ENCODE measurements at regions not wholly inside any gene's neighbourhood (a gene's known extent, or its start where the extent isn't known, plus 50 kb on each side); places are given as distances from the start of the nearest gene placed in this dataset.
A peak's percentile ranks its signal among the peaks of the same experiment; 100 is the strongest.
"Not testable (repeated sequence)": the region's sequence is repeated elsewhere in the genome, so short reads cannot be mapped to it uniquely, and the experiment has no call there.

DNA sequence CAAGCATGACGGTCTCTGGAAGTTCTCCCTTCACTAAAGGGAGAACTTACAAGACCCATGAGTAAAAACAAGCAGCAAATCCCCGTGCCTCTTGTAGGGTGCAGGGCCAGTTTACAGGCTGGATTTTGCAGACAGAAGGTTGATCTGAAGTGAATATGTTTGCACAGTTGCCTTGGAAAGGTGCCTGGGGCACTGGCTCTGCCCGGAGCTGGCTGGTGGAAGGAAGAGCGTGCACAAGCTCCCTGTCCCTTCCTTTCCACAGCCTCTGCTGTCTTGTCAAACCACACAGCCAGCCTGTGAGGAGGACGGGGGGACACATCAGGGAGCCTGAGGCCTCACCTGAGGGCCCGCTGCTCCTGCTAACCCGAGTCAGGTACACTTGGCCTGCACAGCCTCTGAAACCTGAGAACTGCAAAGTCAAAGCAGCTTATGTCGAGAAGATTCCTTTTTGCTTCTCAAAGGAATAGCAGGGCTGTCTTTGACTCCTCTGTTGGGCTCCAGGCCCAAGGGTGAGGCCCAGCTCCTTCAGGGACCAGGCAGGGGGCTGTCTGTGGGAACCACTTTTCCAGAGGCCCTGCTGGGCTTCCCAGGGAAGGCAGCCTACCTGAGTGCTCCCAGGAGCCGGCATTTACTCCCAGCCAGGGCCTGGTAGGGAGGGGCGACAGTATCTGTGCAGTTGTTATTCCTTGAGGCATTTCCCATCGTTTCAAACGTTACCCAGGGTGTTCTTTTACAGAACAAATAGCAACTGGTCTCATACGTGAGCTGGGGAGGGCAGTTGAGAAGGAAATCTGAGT is 251.5 kb downstream of the SIPA1L2 start:
- peak; percentile 29 for DNase-seq

DNA sequence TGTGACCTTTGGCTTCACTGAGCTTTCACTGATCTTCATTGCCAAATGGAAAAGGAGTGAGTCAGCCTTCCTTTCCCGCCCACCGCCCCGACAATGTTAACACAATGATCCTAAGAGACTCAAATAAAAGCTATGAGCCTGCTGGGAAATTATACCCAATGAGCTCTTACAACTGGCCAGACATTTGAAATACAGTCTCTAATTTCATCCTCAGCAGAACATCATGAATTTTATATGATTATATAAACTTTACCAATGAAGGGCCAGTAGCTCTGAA is 252.5 kb downstream of the SIPA1L2 start:
- DNase-seq: peak; percentile 19

DNA sequence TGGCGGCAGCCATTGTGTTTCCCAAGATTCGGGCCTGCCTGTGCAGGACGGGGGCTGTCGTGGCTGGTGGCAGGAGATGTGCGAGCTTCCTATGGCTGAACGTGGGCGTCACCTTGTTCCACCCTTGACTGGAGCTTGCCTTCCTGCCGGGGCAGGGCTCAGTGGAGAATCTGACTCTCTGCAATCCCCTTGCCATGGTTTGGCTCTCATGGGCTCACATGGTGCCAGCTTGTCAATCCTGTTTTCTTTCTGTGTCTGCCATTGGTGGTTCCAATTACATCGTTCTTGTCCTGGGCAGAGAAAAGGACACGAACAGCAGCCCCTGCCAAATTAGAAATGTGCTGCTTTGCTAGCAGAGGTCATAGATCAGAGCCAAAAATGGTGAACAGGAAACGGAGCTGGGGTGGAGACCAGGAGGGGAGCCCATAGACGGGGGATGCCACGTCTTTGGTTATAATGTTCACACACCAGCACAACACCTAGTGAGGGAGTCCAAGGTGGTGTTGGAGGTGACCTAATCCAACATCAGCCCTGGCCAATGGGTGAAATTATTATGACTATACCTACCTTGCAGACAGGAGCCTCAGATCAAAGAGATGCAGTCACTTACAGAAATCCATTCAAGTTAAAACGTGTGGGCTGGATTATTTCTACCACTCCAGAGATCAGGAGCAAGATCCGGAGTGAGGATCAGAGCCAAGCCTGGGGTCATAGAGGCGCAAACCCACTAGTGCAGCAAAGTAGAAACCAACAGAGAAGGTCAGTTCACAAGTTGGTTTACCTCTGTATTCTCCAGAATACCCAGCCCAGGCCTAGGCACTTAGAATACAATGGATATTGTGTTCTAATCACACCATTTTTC is 253.1 kb downstream of the SIPA1L2 start:
- no peak for DNase-seq

DNA sequence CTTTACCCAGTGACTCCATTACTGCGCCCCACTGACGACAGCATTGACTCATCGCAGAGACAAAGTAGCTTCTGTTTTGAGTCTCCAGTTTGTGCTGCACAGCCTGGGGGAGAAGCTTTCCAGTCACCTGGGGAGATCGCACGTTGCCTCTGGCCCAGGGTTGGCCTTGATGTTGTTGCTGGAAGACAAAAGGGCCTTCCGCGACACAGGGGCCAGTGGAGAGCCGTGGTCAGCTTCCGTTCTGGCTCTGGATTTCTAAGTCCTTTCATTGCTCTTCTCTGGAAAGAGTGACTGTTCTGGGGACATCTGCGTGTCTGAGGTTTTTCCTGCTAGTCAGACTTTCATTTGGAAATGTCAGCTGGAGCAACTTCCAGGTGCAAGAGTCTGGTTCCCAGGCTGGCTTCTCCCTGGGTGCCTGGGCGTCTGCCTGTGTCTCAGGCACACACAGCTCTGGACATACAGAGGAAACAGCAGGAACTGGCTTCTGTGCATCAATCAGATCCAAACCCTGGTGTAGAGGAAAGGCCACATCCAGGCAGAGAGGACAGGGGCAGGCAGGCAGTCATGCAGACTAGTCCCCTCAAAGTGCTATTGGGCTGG is 257.0 kb downstream of the SIPA1L2 start:
- DNase-seq: no peak

DNA sequence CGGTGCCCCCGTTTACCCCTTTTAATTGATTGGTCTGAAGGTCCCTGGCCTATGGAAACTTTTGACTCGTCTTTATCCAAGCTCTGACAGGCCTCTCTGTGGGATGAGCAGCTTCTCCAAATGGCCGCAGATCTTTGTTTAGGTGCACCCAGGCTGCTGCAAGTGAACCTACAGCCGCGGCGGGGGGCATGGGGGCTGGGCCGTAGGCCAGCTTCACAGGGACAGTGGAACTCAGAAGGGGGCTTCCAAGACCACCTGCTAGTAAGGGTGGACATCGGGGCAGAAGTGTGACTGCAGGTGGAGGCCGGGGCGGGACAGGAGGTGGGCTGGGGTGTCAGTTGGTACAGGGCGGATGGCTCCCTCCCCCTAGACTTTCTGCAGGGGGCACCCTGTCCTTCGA is 257.5 kb downstream of the SIPA1L2 start:
- DNase-seq: no peak

DNA sequence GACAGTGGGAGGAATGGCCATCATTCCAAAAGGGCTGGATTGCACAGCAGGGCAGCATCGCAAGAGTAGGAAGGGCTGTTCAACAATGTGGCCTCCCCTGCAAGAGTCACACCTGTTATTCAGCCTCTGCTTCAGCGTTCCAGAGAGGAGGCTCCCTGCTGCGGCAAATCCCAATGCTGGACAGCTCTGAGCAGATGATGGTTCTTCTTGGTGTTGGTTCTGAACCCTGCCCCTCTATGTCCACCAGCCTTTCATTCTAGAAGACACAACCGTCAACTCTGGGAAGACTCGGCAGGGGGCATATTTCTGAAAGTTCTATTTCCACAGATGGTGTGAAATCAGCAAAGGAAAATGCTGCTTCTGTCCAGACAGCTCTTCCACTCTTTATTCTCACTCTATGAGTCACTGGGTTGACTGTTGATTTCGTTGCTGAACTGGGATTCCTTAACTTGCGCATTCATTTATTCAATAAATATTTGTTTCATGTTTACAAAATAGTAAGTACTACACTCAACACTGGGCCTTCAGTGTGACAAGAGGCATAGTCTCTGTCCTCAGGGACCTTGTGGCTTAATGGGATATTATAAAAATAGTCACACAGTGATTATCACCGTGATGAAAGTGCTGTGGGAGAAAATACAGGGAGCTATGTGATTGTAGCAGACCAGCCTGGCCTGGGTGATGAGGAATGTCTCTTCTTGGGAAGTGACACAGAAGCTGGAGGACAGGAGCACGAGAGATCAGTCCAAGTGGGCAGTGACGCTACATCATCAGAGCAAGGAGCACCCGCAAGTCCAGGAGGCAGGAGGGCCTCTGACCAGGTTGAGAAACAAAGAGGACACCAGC is 260.3 kb downstream of the SIPA1L2 start:
- no peak for DNase-seq

DNA sequence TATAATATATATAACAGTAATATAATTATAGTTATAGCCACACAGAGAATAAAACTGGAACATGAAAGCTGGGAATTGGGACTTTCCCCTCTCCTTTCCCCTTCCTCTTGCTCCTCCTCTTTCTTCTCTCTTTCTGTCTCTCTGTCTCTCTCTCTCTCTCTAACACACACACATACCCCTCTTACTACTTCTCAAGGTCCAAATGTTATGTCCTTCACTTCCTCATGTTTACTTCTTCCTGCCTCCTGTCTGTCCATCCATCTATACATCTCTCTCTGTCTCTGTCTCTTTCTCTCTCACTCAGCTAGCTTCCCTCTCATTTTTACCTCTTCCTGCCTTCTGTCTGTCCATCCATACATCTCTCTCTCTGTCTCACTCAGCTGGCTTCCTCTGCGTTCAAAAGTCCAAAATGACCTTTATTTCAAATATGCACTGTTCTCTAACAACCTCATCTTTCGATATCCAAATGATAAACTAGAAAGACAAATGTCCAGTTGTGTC is 261.1 kb downstream of the SIPA1L2 start:
- no peak for DNase-seq

DNA sequence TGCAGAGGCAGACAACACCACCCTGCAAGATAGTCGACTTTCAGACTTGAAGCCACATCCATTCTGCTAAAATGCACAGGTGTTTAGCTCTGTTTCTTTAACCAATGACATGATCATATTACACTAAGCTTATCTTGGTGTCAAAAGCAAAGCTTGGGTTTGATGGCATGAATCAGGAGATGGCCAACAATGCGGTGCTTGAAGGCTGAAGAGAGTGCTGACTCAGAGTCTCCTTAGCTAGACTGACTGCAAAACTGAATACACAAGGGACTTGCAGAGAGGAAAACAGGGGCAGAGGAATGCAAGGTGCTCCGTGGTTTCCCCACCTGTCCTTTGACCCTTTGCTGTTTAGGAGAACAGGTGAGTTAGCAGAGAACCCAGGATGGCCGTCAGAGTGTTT is 262.6 kb downstream of the SIPA1L2 start:
- DNase-seq: peak; percentile 85

DNA sequence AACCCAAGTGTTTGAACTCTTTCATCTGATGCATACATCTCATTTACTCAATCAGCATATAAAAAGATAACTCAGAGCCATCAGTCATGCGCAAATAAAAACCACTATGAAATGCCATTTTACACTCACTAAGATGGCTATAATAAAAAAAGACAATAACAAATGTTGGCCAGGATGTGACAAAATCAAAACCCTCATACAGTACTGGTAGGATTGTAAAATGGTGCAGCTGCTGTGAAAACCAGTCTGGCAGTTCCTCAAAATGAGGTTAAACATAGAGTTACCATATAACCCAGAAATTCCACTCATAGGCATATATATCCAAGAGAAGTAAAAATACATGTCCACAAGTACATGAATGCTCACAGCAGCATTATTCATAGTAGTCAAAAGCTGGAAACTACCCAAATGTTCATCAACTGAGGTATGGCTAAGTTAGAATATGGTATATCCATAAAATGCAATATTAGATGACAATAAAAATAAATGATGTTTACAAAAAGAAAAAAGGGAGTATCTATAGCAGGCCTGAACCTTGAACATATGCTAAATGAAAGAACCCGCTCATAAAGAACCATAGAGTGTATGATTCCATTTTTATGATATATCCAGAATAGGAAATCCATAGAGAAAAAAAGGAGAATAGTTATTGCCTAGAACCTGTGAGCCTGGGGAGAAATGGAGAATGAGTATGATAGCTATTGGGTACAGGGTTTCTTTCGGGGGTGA is 265.1 kb downstream of the SIPA1L2 start:
- DNase-seq: no peak

DNA sequence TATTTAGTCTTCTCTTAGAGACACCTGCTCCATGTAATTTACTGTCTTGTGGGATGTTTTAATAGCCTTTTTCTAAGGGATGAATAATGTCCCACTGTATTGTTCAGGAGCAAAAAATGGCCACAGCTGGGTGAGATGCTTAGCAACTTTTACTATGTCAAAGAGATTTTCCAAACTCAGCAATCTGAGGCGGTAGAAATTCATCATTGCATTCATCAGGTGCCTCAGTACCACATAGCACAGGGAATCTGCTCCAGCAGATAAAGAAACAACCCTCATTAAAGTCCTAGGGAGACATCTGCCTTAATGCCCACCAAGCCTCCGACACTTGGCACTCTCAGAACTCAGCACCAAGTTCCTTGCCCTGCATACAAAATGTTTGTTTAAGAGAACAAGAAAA is 266.9 kb downstream of the SIPA1L2 start:
- DNase-seq: no peak

DNA sequence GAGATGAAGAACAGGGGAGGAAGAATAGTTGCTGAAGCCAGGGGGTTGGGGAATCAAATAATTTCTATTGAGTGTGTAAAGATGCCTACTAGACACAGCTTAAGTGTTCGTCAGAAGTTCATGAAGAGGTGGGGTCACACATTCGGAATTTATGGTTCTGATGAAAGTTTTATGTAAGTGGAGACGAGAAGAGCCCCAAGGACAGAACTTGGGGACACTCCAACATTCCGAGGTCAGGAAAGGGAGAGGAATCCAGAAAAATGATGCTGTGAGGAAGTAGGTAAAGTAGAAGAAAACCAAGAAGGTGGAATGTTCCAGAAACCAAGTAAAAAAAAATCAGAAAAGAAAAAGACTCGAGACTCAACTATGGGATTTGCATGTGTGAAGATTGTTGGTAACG is 272.5 kb downstream of the SIPA1L2 start:
- no peak for DNase-seq

DNA sequence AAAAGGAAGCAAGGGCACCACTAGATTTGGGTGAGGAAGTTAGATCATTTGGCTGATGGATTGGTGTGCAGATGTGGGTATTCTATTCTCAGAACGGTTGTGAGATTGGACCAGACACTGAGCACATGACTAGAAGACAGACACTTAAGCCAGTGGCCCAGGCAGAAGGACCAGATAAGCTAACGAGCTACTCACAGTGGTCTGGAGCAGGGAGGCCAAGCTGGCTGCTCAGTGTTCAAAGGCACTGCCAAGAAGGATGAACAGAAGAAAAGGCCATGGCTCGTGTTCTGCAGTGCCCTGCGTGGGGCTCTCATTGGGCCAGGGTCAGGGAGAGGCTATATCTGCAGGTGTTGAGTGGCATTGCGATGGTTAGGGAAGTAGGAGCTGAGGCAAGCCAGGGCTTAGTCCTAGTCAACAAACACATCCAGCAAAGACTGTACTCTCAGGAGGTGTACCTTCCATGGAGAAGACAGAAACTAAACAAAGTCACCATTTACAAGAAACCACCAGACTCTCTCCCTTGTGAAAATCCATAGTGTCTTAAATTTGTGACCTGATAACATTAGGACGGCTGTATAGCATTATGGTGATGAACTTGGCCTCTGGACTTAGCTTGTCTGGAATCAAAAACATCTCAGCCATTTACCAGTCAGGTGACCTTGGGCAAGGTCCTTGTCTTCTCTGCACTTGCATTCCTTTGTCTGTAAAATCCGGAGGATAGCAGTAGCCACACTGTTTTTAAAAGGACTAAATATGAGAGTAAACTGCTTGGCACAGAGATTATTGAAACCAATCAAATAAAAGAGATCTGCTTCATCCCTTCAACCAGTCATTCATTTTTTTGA is 274.5 kb downstream of the SIPA1L2 start:
- DNase-seq: no peak

DNA sequence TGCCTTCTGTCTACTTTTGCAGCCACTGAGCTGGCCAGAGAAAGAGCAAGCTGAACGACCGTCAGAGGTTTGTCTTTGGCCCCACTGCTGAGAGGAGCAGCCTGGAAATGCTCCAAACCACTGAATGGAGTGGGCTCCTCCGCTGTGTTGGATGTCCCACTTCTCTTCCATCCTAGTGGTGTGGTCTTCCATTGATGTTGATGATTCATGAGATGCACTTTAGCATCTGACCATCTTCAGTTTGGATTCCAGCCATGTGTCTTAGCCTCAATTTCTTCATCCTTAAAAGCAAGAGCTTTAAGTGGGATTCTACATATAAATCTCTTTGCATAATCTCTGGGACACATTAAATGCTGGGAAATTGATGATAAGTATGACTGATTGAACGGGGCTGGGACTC is 276.9 kb downstream of the SIPA1L2 start:
- no peak for DNase-seq

DNA sequence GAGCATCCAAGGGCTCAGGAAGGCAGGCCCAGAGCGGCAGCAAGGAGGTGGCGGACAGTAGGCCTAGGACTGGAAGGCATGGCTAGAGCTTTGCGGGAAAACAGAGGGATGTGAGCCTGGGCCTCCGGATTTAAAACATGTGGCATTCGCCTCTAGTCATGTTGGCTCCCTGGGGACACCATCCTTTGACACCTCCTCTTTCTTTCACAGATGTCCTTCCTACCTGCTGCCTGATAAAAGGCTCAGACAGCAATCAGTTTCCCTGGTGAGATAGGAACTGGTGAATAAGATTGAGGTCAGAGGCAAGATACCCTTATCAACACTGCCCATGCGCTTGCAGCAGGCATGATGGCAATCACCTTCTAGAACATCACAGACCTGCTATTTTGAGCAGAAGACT is 277.6 kb downstream of the SIPA1L2 start:
- no peak for DNase-seq

DNA sequence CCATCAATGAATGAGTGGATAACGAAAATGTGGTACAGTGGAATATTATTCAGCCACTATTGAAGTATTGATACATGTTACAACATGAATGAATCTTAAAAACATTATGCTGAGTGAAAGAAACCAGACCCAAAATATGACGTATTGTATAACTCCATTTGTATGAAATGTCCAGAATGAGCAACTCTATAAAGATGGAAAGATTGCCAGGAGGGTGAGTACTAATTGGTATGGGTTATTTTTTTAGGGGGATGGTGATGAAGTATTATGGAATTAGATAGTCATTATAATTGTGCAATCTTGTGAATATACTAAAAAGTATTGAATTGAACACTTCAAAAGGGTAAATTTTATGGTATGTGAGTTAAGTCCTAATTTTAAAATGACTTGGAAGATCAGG is 278.6 kb downstream of the SIPA1L2 start:
- no peak for DNase-seq

DNA sequence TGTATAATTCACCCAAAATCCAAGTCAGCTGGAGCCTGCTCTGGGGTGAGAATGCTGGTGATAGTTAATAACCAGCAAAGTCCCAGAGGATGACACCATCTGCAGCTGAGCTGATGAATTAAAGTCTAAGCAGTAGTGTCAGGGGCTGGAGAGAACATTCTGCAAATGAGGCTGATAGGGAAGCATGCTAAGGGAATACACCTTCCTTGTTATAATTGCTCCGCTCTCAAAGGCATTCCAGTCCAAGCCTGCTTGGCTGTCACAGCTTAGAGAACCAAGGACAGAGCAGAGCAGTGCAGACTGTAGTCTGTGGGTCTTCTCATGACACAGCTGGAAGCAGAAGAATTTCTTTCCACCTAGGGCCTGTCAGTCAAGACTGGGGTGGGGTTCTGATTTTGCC is 283.1 kb downstream of the SIPA1L2 start:
- DNase-seq: no peak

DNA sequence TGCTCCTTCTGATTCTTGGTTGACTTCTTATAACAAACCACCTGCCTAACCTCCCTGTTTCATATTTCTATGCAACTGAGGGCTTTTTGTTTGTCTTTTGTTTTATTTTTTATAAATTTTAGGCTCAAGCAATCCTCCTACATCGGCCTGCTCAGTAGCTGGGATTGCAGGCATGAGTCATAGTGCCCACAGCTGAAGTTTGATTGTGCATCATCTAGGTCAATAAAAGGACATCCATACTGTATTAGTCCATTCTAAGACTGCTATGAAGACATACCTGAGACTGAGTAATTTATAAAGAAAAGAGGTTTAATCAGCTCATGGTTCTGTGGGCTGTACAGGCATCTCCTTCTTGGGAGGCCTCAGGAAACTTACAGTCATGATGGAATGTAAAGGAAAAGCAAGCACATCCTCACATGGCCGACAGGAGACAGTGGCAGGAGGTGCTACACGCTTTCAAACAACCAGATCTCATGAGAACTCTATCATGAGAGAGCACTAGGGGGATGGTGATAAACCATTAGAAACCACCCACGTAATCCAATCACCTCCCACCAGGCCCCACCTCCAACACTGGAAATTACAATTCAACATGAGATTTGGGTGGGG is 285.0 kb downstream of the SIPA1L2 start:
- peak; percentile 22 for DNase-seq

DNA sequence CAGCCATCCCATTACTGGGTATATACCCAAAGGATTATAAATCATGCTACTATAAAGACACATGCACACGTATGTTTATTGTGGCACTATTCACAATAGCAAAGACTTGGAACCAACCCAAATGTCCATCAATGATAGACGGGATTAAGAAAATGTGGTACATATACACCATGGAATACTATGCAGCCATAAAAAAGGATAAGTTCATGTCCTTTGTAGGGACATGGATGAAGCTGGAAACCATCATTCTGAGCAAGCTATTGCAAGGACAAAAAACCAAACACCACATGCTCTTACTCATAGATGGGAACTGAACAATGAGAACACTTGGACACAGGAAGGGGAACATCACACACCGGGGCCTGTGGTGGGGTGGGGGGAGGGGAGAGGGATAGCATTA is 285.7 kb downstream of the SIPA1L2 start:
- DNase-seq: not testable (repeated sequence)

DNA sequence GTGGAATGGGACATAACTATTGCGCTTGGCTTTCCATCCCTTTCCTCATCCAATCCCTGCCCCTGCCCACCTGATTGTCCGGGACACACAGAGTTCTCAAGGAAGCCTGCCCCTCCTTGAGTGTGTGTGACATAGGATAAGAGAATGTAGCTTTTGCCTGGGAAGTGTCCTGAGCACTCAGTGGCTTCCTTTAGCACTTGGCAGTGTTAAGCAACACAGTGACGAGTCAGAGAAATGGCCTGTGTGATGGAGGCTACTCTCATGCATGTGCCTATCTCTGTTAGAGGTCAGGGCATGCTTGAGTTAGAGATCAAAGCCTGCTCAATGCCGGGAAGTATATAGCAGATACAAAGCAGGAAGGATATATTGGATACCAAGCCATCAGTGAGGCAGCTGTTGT is 289.5 kb downstream of the SIPA1L2 start:
- no peak for DNase-seq

DNA sequence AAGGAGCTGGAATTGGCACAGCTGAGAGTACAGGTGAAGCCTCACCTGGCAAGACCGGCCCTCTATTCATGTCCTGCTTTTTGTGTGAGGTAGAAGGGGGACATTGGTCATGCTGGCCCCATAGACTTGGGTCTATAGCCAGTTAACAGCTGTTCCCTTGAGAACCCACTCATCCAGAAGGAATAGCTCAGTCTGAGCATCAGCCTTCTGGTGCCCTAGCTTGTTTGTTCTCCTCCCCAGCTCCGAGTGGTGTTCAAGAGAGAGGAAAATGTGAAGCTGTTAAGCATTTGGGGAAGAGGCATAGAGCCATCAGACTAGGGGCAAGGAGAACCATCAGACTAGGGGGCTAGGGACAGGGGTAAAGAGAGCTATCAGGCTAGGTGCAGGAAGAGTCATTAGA is 290.9 kb downstream of the SIPA1L2 start:
- no peak for DNase-seq

DNA sequence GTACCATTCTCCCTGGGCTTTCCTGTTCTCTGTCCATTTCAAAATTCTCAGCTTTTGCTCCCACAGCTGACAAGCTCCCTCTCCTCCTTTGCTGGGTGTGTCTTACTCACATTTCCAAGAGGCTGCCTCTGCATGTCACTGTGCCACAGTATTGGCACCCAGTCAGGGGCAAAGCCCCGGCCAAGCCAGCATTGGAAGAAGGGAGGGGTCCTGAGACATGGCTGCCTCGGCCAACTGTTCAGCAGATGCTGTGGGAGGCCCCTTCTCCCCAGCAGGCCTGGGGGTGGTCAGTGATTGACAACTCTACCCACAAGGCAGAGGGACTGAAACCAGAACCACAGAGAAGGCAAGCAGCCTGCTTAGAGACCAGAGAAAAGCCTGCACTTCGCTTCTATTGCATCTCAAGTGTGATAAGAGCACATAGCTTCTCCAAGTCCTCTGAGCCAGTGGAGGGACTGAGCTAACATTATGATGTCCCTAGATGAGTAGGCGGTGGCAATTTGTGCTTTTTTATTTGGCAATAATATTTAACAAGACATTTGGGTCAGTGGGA is 294.1 kb downstream of the SIPA1L2 start:
- no peak for DNase-seq
